HG02642 (cell line): ENCODE measurements at regions not wholly inside any gene's neighbourhood (a gene's known extent, or its start where the extent isn't known, plus 50 kb on each side); places are given as distances from the start of the nearest gene placed in this dataset.

Source experiments
- ATAC-seq: cut with Tn5 transposase; IDR thresholded peaks from one replicate; pipeline ENCODE4 v1.9.1; 2021; ENCODE audit warnings: mild to moderate bottlenecking; ENCODE audit not compliant: unreplicated experiment, poor library complexity

- no peak for ATAC-seq
Measured at GRCh38 chr22:49079027-49079725, 748.5 kb downstream of the BRD1 start.

DNA sequence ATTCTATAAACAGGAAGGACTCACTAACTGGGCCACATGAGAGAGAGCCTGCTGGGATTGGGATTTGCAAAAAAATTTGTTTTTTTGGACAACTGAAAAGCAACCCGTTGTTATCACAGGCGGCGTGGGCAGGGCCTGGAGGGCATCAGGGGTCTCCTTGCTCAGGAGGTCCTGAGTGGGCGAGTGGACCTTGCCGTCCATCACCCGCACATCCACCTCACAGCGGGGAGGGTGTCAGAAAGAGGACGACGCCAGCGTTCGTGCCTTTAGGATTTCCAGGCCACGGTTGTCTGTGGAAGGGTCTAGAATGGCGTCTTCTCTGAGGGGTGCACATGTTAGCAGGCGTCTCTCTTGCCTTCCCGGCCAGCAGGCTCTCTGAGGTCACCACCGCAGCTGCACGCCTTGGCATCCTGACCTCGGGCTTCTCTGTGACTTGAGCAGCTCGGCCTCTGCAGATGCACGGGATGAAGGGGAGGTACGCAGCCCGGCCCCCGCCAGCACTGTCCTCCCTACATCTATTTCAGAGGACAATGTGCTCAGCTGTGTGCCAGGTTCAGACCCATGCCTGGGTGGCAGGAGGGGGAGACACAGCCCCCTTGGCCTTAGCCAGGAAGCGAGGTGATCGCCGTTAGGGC lies 749.5 kb downstream of the BRD1 start:
- ATAC-seq = no peak

DNA sequence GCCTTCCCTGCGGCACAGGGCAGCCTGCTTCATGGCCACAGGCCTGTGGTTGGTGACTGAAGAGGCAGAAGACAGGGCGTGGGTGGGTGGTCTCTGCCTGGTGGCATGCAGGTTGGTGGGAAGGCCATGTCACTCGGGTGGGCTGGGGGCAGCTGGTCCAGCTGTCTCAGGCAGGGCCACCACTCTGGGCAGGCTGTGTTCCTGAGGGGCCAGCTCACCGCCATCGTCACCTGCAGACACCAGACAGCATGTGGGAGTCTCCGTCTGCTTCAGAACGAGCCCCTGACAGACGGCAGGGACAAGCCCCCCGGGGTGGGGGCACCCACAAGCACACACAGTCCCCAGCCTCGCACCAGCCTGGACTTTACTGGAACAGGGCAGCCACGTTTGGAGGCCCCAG lies 750.1 kb downstream of the BRD1 start:
- ATAC-seq = no peak

DNA sequence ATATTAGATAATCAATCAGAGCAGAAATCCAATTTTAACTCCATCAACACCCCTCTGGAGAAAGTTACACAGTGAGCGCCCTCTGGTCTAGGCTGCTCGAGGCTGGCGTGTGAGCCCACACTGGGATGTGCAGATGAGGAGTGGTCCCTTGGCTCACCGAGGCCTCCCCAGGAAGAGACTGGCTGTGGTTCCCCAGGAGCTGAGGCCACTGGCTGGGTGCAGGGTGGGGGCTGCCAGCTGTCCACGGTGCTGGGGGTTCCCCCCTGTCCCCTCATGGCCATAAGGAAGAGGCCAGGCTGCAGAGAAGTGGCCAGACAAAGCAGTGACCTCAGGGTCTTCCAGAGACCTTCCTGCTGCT lies 750.7 kb downstream of the BRD1 start:
- ATAC-seq = no peak

GRCh38 chr22:49076300-49077035 lies 751.2 kb downstream of the BRD1 start:
- no peak for ATAC-seq

DNA sequence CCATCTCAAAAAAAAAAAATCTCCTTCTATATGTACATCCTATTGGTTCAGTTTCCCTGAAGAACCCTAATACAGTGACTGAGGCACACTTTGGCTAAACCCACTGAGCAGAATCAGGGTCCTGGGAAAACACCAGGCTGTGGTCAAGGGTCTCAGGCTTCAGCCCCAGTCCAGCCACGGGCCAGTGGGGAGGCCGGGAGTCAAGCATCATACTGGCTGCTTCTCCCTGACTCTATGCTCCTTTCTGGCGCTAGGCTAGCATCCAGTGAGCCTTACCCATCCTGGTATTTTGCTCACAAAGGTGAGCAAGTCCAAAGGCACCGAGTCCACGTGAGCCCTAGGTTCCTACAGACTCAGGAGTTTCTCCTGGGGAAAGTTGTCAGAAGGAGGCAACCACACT lies 752.5 kb downstream of the BRD1 start:
- no peak for ATAC-seq

GRCh38 chr22:49073873-49074417 lies 753.7 kb downstream of the BRD1 start:
- no peak for ATAC-seq

DNA sequence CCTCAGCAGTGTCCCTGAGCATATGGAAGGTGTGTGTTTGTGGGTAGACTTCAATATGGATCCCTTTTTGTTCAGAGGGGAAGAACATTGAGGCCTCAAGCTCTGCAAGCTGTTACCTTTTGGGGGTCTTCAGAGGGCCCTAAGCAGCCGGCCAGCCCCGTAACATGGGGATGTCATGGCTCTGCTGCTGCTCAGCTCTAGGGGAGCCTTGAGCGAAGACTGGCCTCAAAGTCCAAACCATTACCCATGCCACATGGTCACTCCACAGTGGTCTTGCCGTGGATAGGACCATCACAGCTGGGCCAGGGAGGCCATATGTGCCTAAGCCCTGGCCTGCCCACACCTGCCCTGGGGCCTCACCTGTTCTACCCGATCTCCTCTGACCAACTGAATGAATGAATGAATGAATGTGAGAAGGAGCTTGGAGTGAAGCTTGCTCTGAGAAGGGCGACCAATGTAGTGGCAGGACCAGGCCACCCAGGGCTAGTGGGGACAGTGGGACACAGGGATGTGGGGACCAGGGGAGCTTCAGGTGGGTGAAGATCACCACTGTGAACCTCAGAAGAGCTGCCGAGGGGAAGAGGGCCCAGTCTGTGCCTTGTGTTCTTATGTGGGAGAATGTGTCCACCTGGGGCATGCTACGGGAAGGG lies 754.6 kb downstream of the BRD1 start:
- no peak for ATAC-seq

DNA sequence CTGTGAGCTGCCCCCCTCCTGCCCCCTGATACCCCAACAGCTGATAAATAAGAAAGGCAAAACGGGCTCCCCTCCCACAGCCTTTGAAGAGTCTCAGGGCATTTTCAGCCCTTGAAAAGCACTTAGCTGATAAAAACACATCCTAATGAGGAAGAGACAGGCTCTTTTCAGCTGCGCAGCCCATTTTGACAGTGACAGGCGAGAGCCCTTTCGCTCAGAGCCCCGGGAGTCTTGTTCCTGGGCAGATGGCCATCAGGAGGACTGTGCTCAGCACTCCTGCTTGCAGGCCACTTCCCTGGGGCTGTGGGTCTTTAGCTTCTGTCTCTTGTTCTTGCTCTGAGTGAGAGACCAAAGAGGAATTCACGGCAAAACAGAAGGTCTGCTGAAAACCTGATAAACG lies 757.2 kb downstream of the BRD1 start:
- ATAC-seq = no peak

GRCh38 chr22:49068861-49069500 lies 758.7 kb downstream of the BRD1 start:
- no peak for ATAC-seq

DNA sequence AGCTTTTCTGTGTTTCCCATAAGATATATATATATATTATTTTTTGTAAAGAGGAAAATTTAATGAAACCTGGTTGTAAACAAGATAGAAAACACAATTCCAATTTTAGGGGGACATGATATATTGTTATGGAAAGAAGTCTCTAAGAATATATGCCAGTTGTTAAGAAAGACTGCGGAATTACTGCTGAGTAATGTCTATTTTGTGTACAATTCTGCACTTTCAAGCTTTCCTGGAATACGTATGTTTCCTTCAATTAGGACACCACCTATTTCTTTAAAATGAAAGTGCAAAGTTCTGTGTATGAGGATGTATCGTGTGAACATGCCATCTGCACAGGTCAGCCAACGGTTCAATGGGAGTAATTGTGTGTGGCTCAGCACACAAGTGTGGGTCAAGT lies 760.2 kb downstream of the BRD1 start:
- ATAC-seq = no peak

- no peak for ATAC-seq
Measured at GRCh38 chr22:49066619-49067018, 761.1 kb downstream of the BRD1 start.

- ATAC-seq = no peak
Measured at GRCh38 chr22:49064836-49065235, 762.8 kb downstream of the BRD1 start.

- no peak for ATAC-seq
Measured at GRCh38 chr22:49063545-49063890, 764.2 kb downstream of the BRD1 start.

DNA sequence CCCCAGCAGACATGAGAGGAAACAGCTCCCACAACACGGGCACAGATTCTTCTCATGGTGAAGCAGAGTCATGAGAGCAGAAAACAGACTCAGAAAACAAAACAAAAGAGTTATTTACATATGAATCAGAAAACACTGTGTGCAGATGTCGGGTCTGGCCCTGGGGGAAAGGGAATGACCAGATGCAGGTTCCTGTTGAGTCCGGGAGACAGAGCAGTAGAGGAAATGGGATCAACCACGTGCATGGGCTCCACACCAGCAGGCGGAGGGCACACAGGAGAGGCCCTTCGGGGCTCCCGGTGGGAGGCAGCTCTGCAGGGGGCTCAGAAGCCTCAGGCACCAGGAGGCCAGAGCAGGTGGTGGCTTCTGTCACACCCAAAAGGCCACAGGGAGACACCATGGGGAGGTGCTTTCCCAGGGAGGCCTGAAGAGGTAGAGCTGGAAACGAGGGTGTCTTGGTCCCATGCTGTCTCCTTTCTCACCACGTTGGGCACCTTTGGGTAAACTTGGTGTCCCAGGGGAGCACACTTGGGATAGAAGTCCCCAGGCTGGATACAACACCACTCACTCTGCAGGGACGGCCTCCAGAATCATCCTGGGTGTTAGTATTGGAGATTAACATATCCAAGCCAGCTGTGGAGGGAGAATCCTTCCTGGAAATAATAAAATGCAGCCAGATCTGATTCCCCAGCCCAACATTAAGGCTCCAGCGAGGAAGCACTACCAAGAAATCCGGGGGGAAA lies 764.7 kb downstream of the BRD1 start:
- ATAC-seq = no peak

DNA sequence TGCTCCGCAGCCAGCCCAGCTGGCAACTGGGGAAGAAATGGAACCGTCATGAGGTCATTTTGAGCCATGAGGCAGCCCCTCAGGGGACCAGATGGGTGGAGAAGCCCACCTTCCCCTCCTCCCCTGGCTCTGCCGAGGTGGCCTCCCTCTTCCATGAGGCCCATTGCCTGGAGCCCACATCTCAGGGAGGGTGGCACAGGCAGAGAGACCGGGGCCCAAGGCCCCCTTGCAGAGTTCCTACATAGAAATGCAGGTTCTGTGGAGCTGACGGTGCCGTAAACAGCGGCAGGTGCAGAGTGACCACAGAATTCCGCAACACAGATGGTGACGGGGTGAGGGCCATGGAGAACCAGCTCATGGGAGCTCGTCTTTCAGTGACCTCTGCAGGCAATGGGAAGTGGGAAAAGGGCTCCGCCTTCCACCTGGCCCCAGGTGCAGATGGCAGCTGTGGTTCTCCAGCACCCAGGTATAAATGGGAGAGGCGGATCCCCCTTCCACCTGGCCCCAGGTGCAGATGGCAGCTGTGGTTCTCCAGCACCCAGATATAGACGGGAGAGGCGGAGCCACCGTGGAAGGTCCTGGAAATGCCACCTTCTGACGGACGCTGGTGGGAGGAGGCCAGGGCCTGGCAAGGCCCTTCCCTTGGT lies 765.4 kb downstream of the BRD1 start:
- no peak for ATAC-seq

DNA sequence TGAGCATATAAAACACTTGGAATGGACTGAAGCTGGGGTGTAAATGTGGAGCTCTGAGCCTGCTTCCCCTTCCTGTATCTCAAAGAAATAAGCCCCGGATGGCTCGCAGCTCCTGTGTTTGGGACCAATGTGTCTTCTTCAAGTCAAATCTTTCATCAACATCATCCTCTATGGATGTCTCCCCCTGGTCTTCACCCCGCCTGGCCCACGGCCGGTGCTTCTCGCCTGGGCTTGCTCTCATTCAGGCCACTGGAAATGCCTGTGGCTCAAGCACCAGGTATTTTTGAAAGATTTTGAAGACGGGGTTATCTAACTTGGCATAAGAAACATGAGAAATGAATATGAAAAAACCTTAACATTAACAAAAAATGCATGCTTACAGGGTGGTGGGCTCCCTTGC lies 769.8 kb downstream of the BRD1 start:
- ATAC-seq = no peak

DNA sequence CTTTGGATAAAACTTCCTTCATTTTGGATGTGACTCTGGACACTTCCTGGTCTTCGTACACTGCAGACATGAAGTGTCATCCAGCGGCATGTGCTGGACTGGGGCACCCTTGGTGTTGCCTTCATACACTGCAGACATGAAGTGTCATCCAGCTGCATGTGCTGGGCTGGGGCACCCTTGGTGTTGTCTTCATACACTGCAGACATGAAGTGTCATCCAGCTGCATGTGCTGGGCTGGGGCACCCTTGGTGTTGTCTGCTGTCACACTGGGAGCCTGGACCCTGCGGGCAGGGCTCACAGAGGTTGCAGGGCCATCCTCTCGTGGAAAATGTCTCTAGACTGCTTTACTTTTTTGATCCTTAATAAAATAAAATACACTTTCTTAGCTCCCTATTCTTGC lies 771.4 kb downstream of the BRD1 start:
- ATAC-seq = no peak

- ATAC-seq = no peak
Measured at GRCh38 chr22:49055406-49055805, 772.3 kb downstream of the BRD1 start.
